SKM-1 treated with dmso at 0.1 percent for 144 hours (cell line): ENCODE measurements at regions not wholly inside any gene's neighbourhood (a gene's known extent, or its start where the extent isn't known, plus 50 kb on each side); places are given as distances from the start of the nearest gene placed in this dataset.

ENCODE experiments used
- DNase-seq: peaks from one replicate; lab custom pipeline; 2025; ENCODE audit not compliant: unreplicated experiment; lab: John Stamatoyannopoulos, UW

DNA sequence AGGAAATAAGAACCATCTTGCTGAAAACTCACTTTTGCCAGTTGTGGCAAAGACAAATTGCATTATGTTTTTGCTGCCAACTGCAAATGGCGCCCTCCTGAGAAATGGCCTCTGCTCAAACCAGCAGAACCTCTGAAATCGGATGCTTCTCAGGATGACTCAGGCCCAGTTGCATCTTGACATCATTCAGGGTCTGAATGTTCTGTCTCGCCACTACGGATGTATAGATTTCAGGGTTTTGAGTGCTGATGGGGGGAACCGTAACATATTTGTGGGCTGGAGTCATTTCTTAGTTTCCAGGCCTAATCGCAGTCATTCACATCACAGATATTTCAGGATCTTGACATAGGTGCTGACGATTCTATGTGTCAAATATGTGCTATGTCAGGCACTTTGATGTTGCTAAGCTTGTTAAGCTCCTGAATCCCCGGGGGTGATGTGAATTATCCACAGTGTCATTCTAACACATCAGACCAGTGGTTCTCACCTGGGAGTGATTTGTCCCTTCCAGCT, 207.1 kb downstream of the NFATC2 start:
- DNase-seq = no peak

DNA sequence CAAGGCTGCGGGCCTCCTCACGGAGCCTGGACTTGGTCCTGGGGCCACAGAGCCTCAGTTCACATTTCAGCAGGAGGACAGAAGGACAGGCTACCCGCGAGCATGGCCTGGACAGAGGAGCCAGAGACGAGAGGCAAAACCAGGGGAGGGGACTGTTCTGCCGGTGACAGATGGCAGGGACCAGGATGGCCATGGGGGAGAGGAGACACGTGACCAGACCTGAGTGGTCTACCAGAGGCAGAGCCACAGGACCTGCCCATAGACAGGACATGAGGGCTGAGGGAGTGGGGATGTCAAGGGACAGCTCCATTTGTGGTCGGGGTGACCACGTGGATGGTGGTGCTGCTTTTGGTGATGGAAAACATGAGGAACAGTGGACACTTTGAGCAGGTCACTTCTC, 207.9 kb downstream of the NFATC2 start:
- DNase-seq = no peak

DNA sequence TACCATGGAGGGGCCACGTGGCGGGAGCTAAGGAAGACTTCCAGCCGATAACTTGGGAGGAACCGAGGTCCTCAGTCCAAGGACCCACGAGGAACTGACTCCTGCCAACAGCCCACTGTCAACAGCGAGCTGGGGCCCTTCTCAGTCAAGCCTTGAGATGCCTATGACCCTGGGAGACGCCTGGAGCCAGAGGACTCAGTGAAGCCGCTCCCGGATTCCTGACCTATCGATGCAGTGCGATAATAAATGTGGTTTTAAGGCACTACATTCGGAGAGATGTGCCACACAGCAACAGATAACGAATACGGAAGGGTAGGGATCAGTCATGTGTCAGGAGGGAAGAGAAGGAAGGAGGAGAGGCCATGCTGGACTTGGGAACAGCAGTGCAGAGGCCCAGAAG, 208.5 kb downstream of the NFATC2 start:
- no peak for DNase-seq

DNA sequence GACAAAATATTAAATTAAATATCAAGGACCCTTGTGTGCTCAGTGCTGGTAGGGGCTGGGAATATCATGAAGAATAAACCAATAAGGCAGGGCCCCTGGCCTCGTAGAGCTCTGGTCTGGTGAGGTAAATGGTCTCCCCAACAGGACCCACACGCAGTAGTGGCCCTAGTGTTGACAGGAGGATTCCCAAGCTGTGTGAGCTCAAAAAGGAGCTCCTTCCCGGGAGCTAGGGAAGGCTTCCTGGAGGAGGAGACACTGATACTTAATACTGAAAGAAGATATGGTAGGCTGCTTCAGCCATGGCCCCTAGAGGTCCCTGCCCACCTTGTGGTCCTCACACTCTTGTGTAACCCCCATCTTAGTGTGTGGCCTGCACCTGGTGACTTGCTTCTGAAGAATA, 209.1 kb downstream of the NFATC2 start:
- DNase-seq = no peak

DNA sequence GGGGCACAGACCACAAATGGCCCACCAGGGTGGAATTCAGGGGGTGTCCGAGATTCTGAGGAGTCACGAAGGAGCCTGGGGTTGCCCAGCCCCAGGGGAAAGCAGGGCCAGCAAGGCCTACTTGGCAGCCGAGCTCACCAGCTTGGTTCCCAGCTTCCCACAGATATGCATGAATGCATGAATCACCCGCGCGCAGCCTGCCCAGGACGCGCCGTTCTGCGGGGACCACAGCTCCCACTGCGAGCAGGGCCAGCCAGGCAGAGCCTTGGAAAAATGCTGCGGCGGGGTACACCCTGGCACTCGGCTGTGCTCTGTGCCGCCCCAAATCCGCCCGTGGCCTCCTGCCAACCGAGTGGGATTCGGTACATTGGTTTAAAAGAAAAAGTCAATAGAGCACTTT, 211.0 kb downstream of the NFATC2 start:
- DNase-seq = no peak

DNA sequence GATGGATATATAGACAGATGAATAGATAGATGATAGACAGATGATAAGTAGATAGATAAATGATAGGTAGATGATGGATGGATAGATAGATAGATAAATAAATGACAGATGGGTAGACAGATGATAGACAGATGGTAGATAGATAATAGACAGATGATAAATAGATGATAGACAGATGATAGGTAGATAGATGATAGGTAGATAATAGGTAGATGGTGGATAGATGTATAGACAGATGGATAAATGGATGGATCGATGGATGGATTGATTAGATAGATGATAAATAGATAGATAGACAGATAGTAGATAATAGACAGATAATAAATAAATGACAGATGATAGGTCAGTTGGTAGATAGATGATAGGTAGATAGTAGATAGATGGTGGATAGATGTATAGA, 212.7 kb downstream of the NFATC2 start:
- DNase-seq = no peak

DNA sequence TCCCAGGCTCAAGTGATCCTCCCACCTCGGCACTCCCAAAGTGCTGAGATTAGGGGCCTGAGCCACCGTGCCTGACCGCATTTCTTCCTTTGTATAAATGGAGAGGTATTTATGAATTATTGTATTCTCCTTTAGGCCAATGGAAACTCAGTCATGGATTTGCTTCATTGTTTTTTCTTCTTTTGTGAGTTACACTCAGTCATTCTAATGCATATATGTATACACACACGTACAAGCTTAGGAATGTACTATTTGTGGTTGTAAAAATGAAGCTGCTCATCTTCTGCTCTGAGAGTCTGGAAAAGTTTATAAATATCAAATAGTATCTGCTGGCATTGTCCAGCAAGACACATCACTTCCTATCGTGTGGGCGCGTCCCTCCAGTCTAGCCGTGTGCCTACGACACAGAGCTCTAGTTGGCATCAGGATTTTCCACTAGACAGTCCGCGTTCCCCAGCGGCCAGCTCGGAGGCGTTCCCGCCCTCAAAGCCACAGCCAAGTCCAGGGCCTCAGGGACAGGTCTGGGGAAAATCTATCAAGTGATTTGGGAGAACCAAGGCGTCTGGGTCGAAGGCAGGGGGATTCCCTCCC, 215.2 kb downstream of the NFATC2 start:
- DNase-seq = no peak

DNA sequence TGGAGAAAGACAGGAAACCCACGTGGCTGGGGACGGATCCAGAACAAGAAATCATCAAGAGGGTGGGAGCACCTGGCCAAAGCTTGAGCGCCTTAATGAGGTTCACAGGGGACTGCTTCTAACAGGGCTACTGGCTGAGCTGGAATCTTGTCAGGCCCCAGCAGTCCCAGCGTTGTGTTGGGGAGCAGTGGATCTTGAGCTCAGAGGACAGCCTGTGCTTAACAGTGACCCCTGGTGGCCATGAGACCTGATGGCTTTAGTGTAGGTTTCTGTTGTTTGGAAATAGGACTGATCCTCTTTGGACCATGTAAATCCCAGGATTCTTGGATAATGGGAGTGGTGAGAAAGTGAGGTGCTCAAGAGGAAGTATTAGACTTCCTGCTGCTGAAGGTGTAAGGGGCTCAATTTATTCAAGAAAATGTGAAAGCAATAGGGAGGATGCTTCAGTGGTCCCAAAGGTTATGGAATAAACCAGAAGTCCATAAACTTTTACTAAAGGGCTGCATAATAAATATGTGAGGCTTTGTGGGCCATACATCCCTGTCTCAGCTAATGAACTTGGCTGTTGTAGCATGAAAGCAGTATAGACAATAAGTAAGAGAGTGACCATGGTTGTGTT, 216.2 kb downstream of the NFATC2 start:
- peak; percentile 50 for DNase-seq

DNA sequence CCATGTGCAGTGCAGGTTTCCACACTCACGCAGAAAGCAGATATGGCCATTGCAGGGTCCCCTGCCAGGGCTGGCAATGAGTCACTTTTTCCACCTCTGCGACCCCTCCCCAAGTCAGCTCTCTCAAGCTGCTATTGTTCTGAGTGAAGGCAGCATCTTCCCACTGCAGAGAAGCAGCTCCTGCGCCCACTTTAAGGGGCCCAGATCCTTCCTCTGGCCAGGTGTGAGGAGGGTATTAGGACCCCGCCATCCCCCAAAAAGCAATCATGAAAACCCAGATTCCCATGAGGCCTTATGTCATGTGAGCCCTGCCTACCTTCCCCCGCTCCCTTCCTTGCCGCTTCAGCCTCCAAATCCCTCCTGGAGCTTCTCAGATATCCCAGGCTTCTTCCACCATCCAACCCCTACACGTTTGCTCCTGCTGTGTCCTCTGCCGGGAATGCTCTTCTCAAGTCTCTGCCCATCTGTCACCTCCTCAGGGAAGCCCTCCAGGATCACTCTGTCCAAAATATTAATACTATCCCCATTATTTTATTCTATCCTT, 220.3 kb downstream of the NFATC2 start:
- DNase-seq = no peak

DNA sequence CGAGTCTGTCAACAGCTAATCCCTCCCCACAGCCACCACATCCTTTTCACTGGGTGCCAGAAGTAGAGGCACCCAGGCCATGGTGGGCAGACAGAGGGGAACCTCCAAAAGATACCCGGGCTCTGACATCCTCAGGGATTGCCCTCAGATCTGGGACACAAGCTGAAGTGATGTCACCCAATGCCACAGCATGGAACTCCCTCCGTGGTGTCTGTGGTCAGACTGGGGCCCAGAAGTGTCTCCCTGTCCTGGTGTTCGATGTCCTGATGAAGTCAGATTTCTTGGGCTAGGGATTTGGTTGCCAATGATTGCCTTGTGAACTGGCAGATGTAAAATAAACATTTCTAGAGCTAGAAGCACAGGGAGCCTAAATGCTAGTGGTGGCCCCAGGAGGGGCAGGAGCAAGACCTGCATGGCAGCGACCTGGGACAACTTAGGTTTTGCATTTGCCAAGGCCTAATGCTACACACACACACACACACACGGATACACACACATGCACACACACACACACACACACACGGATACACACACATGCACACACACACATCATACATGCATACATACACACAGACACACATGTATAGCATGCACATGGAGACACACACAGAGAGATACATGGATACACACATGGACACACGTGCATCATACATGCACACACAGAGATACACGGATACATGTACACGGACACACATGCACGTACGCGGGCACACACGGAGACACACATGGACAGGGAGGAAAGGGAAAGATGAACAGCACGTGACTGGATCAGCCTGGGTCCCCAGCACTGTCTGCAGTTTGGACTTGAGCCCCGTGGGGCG, 221.0 kb downstream of the NFATC2 start:
- no peak for DNase-seq

DNA sequence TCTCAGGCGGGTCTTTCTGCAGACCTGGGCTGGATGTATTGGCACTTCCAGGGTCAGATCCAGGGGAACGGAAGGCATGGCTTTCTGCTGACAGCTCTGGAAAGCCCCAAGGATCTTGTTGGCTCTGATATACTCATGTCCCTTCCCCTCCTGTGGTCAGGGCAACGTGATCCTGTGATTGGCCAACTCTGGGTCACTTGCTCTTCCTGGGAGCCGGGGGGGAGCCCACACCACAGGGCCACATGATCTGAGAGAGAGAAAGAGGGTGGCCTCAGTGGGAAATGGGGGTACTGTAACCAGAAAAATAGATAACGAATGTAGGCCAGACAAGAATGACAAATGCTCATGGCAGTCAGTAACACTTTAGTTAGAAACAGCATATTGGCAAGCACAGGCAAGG, 223.0 kb downstream of the NFATC2 start:
- no peak for DNase-seq

DNA sequence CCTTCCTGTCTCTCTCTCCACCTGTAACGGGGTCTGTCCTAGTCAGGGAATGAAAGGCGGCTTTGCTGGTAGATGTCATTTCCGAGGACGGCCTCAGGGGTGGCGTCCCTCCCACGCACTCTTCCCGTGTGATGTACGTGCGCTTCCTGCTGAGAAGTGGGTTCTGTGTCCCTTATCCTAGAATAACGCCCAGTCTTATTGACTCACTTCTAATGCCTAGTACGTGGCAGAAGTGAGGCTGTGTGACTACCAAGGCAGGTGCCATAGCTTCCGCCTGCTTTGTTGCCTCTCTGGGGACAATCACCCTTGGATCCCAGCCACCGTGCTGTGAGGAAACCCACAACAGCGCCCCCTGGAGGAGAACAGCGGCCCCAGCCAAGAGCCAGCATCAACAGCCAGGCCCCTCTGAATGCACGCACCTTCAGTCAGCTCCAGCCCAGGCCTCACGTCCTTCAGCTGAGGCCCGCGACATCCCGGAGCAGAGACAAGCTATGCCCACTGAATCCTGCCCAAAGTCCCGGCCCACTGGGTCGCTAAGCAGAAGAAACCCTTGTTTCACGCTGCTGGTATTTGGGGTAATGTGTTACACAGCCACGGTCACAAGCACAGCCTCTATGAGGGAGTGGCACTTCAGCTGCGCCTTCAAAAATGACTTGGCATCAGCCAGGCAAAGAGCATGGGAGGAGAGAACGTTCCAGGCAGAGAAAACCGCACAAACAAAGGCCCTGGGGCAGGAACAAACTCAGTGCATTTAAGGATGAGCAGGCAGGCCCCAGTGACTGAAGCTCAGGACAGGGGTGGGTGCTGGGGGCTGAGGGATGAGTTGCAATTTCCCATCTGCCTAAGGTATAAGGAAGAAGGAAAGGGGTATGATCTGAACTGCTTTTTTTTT, 224.2 kb downstream of the NFATC2 start:
- peak; percentile 25 for DNase-seq

DNA sequence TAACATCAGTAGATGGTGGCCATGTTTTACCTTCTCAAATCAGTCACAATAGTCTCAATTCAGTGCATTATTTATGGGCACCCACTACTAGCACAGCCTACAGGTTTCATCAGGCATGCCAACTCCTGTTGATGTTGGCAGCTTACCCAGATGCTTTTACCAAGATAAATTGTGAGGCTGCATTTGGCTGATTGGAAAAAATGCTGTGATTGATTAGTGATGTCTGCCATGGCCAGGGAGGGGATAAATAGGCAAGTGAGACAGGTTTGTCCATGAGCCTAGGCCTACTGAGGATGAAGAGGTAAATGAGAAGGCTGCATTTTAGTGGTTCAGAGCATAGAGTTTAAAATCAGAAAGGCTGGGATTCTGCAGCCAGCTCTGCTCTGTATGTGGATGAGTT, 227.1 kb downstream of the NFATC2 start:
- DNase-seq = no peak

DNA sequence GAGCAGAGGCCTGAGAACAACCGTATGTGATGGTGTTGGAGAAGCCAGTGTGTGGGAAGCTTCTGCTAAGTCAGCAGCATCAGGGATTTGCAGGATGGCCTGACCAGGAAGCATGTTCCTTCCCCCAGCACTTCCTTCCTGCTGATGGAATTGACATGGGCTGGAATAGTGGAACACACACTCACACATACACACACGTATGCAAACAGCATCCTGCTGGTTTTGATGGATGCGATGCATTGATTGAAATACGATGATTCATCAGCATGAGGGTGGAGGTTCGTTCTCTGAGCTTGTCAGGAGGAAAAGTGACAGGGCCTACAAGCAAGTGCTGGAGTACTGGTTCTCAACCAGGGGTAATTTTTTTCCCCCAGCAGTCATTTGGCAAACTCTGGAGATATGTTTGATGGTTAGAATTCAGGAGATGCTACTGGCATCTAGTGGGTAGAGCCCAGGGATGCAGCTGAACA, 229.1 kb downstream of the NFATC2 start:
- DNase-seq = no peak

DNA sequence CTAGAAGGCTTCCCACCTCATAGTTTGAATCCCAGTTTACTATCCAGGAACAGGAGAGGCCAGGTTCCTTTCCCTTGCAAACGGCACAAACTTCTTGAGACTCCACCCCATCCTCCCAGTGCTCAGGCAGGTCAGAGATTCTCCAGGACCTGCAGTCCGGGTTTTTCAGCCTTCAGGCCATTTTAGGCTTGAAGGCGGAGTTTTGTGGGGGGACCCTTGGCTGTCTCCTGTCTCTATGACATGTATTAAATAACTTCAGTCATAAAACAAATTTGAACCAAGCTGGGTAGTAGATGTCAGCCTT, 230.1 kb downstream of the NFATC2 start:
- no peak for DNase-seq

DNA sequence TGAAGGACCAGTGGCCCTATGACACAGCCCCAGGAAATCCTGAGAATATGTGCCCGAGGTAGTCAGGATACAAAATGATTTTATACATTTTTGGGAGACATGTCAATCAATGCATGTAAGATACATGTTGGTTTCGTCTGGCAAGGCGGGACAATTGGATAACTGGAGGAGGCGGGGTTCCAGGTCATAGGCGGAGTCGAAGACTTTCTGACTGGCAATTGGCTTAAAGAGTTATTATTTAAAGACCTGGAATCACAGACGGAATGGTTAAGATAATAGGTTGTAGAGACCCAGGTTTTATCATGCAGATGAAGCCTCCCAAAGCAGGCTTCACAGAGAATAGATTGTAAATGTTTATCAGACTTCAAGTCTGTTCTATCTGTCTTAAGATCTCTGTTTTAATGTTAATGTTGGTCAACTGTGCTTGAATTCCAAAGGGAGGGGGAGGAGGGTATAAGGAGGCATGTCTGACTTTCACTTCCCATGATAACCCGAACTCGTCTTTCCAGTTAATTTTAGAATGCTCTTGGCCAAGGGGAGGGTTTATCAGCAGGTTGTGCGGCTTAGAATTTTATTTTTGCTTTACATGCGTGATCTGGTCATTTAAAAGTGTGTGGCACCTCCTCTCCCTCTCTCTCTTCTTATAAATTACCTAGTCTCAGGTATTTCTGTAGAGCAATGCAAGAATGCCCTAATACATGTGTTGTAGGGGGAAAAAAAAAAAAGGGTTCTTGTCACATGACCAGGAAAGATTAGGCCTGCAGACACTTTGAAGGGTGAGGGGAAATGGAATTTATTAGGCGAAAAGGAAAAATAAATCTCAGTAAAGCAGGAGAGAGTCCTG, 230.7 kb downstream of the NFATC2 start:
- no peak for DNase-seq

DNA sequence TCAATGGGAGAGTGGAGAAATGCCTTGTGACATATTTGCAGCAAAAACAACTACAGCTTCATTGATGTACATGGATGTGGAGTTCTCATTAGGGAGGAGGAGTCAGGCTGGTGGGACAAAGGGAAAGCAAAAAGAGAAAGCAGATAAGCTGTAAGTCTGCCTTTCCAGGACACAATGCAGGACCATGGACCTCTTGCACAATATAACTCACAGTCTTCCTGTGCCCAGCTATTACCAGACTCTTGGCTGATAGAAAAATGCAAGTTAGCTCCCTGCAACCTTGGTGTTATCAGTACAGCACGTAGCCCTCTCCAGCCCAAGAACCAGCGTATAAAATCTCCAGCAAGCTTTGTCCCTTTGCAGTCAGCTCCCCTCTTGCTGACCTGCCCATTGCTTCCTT, 232.3 kb downstream of the NFATC2 start:
- DNase-seq = no peak

DNA sequence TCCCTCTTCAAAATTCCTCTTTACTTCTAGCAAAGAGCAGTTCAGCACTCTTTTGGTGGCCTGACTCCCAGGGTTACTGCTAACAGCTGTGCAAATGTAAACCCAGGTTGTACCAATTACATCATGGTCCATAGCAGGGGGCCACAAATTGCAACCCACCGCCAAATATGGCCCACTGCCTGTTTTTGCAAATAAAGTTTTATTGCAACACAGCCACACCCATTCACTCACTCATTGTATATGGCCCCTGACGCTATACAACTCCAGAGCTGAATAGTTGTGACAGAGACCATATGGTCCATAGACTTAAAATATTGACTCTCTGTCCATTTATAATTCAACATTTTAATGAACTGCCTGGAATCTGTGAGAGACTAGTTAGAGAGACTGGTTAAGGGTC, 233.4 kb downstream of the NFATC2 start:
- DNase-seq = no peak

DNA sequence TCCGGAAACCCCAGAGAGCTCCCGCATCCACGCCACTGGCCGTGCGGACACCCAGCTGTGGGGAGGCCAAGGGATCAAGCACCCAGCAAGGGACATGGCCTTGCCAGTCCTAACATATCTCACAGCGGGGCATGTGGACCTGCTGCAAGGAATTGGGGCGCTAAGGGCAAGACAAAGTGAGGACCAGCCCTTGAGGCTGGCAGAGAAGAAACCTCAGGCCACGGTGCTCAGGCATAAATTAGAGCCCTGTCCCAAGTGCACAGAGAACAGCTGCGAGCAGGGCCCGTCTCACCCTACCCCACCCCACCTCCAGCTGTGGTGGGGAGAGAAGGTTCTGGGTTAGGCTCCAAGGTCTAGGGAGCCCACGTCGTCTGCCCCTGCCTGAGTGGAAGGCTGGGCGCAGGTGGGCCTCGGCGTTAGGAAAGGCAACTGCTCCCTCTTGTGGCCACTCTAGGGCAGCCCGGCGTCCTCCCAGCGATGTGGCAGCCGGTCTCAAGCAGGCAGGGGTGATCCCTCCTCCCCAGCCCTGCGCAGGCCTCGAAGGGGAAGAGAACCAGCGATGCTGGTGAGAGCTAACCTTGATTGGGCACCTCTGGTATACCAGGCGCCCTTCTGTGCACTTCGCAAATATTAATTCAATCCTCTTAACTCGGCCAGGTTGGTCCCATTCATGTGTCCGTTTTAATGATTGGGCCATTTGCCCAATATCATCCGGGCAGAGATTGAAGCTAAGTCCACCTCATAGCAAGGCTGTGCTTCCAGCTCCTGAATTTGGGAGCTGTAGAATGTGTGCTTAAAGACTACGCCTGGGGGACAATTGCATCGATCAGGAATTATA, 235.8 kb downstream of the NFATC2 start:
- peak; percentile 58 for DNase-seq
